ENCODE measurements at regions not wholly inside any gene's neighbourhood (a gene's known extent, or its start where the extent isn't known, plus 50 kb on each side); places are given as distances from the start of the nearest gene placed in this dataset.

DNA sequence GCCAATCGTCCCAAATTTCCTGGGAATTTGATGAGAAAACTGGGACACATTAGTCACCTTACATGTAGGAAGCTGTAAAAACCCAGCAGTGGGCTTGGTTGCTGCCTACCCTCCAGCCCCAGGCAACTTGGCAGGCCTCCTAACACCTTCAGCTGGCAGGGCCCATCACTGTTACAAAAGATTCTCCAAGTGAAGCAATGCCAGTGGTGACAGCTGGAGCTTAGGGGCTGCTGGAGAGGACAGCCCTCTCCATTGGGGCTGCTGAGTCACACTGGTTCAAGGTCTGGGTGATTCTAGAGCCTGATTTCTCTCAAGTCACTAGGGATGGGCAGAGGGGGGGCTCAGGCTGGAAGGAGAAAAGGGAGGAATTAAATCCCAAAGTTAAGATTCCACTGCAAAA lies 180.6 kb downstream of the COPRS start:
- Histone ChIP-seq H2BK5ac (ENCODE audit: low read depth, low read length) (no peak overlapping the region), H3K23me2 (ENCODE audit: low read depth, low read length) (no peaks in the 10 kb centered on the region; the same call in 1 of the 2 replicates), H3K14ac (ENCODE audit: insufficient read length) (no peak overlapping the region), H3K27ac (ENCODE audit: low read depth, low read length) (no peak overlapping the region), H2BK12ac (ENCODE audit: low read depth, low read length) (no peak overlapping the region), H4K20me1 (replicated peaks in 1 of 2; ENCODE audit: control insufficient read depth in 1 of 2, insufficient read depth in 2 of 2, low read length in 2 of 2) (no peaks in the 10 kb centered on the region), H2AFZ (ENCODE audit: low read length) (0 out of 2 replicates have a peak overlapping the region, but pooled peaks have one; percentile 27), H3K27me3 (replicated peaks in 1 of 4; ENCODE audit: control insufficient read depth in 3 of 4, extremely low read depth in 1 of 4, insufficient read depth in 3 of 4, low read length in 3 of 4) (no peaks in the 10 kb centered on the region), H3K79me1 (ENCODE audit: low read depth, low read length) (no peaks in the 10 kb centered on the region), H3K36me3 (ENCODE audit: control insufficient read depth in 2 of 4, insufficient read depth in 4 of 4, low read length in 3 of 4) (no peaks in the 10 kb centered on the region), H2BK20ac (ENCODE audit: low read length) (no peak overlapping the region), H3K4me1 (replicated peaks in 1 of 4; ENCODE audit: control insufficient read depth in 3 of 4, insufficient read depth in 4 of 4, low read length in 3 of 4) (no peaks in the 10 kb centered on the region), H3K9me3 (ENCODE audit: insufficient read depth in 2 of 2, low read depth in 1 of 2, low read length in 1 of 2) (no peaks in the 10 kb centered on the region), H3K56ac (replicated peaks; ENCODE audit: insufficient read length, low read depth, low read length) (no peak overlapping the region), H4K91ac (replicated peaks; ENCODE audit: insufficient read length, low read length) (no peak overlapping the region), H3K18ac (ENCODE audit: extremely low read depth, low read length) (no peak overlapping the region), H2BK15ac (ENCODE audit: low read length) (no peak overlapping the region), H2AK5ac (ENCODE audit: low read depth, low read length) (no peak overlapping the region), H3K9ac (replicated peaks in 1 of 4; ENCODE audit: extremely low read depth in 1 of 4, low read depth in 3 of 4, low read length in 3 of 4) (no peak overlapping the region), H4K8ac (ENCODE audit: extremely low read depth, insufficient read depth, low read length) (no peak overlapping the region), H3K4me3 (ENCODE audit: extremely low read depth in 1 of 4, insufficient read depth in 2 of 4, low read depth in 3 of 4, low read length in 4 of 4) (no peak overlapping the region), H3K4me2 (ENCODE audit: insufficient read depth in 1 of 2, low read depth in 2 of 2, low read length in 2 of 2) (no peak overlapping the region), H3K23ac (ENCODE audit: insufficient read length) (no peak overlapping the region), H3K79me2 (ENCODE audit: control insufficient read depth in 1 of 2, insufficient read depth in 2 of 2, low read length in 2 of 2) (no peaks in the 10 kb centered on the region), H2BK120ac (replicated peaks; ENCODE audit: low read depth, low read length) (no peak overlapping the region), H3K4ac (replicated peaks; ENCODE audit: insufficient read length, low read depth, low read length) (no peak overlapping the region), H4K5ac (ENCODE audit: insufficient read length, low read depth, low read length) (no peak overlapping the region)
- no peak for DNase-seq (ENCODE audit: low read depth in 1 of 2, low spot score in 2 of 2)
- CTCF ChIA-PET (ENCODE audit: partially characterized antibody), result no interaction called here
- WGBS, 2 experiments (ENCODE audit: extremely low coverage in 1 of 2, insufficient coverage in 1 of 2, insufficient read length in 1 of 2, insufficient replicate concordance in 2 of 2, low coverage in 1 of 2, low lambda C conversion rate in 2 of 2, missing lambda C conversion rate in 1 of 2), result 100% methylated on average over 1 of the region's 1 CpG; no CpG with 5 or more reads in 1 of the 2 experiments
- FAIRE-seq, result no peak
- POLR2A ChIA-PET (ENCODE audit: partially characterized antibody), result interaction anchor here (1.6 kb wide), 1 partner anchor 10 kb away, joined by 4 read pairs; no protein-coding TSS in a partner anchor
- TF ChIP-seq KDM5A (IDR thresholded peaks at IDR 0.05; ENCODE audit: low read length), result no peak
- no peak for TF ChIP-seq SP1 (IDR thresholded peaks at IDR 0.05; ENCODE audit: low read depth, low read length)
- TF ChIP-seq POU5F1 (IDR thresholded peaks at IDR 0.05; ENCODE audit: low read depth, low read length), result no peak
- TF ChIP-seq SRF (IDR thresholded peaks at IDR 0.05; ENCODE audit: low read depth, low read length), result no peak
- no peak for TF ChIP-seq BRCA1 (IDR thresholded peaks at IDR 0.05; ENCODE audit: low read depth, low read length)
- no peak for TF ChIP-seq CHD2 (IDR thresholded peaks at IDR 0.05; ENCODE audit: low read length)
- TF ChIP-seq CBX8 (IDR thresholded peaks at IDR 0.05; ENCODE audit: borderline replicate concordance, low read depth, low read length), result no peak
- TF ChIP-seq JUND (IDR thresholded peaks at IDR 0.05; ENCODE audit: low read length), result no peak
- no peak for TF ChIP-seq SIX5 (IDR thresholded peaks at IDR 0.05; ENCODE audit: low read depth, low read length)
- TF ChIP-seq HDAC2 (IDR thresholded peaks at IDR 0.05; ENCODE audit: borderline replicate concordance in 1 of 2, low read depth in 2 of 2, low read length in 2 of 2), result no peak
- no peak for TF ChIP-seq FOSL1 (IDR thresholded peaks at IDR 0.05; ENCODE audit: insufficient read depth, low read depth, low read length)
- TF ChIP-seq MAFK (IDR thresholded peaks at IDR 0.05; ENCODE audit: low read depth, low read length), result no peak
- TF ChIP-seq CREB1 (IDR thresholded peaks at IDR 0.05), result no peak
- no peak for TF ChIP-seq GABPA (IDR thresholded peaks at IDR 0.05; ENCODE audit: borderline replicate concordance, insufficient read depth, low read length)
- TF ChIP-seq CBX5 (IDR thresholded peaks at IDR 0.05; ENCODE audit: low read depth, low read length), result no peak

Data from H1 (cell line).